Fibroblast of lung (primary cell): ENCODE measurements at regions not wholly inside any gene's neighbourhood (a gene's known extent, or its start where the extent isn't known, plus 50 kb on each side); places are given as distances from the start of the nearest gene placed in this dataset.

Experiments
- EZH2 ChIP-seq: IDR thresholded peaks from 2 replicates; pipeline ENCODE4 v1.5.1; 2012; ENCODE audit warnings: low read length, control low read depth, mild to moderate bottlenecking; ENCODE audit errors: missing control alignments
- TF ChIP-seq, protein P1 (sequence below), 2 donors: IDR thresholded peaks in 1 of 2; conservative IDR thresholded peaks in 1 of 2; 1 replicate in 1 of 2; 2 replicates in 1 of 2; pipeline ENCODE4 v1.5.1; 2011 to 2012; ENCODE audit warnings: low read length in 2 of 2, control low read depth in 1 of 2, inconsistent platforms in 1 of 2, low read depth in 1 of 2, mild to moderate bottlenecking in 1 of 2

GRCh38 chr20:29878777-29879442 is 1378.6 kb upstream of the DEFB115 start:
- TF ChIP-seq EZH2, result no peak
- TF ChIP-seq, protein P1, sequence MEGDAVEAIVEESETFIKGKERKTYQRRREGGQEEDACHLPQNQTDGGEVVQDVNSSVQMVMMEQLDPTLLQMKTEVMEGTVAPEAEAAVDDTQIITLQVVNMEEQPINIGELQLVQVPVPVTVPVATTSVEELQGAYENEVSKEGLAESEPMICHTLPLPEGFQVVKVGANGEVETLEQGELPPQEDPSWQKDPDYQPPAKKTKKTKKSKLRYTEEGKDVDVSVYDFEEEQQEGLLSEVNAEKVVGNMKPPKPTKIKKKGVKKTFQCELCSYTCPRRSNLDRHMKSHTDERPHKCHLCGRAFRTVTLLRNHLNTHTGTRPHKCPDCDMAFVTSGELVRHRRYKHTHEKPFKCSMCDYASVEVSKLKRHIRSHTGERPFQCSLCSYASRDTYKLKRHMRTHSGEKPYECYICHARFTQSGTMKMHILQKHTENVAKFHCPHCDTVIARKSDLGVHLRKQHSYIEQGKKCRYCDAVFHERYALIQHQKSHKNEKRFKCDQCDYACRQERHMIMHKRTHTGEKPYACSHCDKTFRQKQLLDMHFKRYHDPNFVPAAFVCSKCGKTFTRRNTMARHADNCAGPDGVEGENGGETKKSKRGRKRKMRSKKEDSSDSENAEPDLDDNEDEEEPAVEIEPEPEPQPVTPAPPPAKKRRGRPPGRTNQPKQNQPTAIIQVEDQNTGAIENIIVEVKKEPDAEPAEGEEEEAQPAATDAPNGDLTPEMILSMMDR (conservative IDR thresholded peaks at IDR 0.05 in 1 of 2, IDR thresholded peaks at IDR 0.05 in 1 of 2; ENCODE audit: low read depth in 1 of 2, low read length in 2 of 2), result no peak
